Esophagus squamous epithelium (tissue), 4 donors: ENCODE measurements at regions not wholly inside any gene's neighbourhood (a gene's known extent, or its start where the extent isn't known, plus 50 kb on each side); places are given as distances from the start of the nearest gene placed in this dataset.

Experiments
- POLR2A ChIP-seq, 4 donors: fragments of 450-650 bp; IDR thresholded peaks; one replicate each; pipeline ENCODE4 v1.6.1; 2017; ENCODE audit warnings: antibody characterized with exemption in 4 of 4, mild to moderate bottlenecking in 4 of 4, moderate library complexity in 3 of 4
- TF ChIP-seq, protein P1 (sequence below), 6 experiments: fragments of 450-650 bp in 4 of 6; fragments of 200-600 bp in 2 of 6; sonication (generic) in 2 of 6; IDR thresholded peaks; one replicate each; pipeline ENCODE4 v1.5.1; 2016 to 2019; ENCODE audit warnings: antibody characterized with exemption in 6 of 6, mild to moderate bottlenecking in 4 of 6, moderate library complexity in 4 of 6

DNA sequence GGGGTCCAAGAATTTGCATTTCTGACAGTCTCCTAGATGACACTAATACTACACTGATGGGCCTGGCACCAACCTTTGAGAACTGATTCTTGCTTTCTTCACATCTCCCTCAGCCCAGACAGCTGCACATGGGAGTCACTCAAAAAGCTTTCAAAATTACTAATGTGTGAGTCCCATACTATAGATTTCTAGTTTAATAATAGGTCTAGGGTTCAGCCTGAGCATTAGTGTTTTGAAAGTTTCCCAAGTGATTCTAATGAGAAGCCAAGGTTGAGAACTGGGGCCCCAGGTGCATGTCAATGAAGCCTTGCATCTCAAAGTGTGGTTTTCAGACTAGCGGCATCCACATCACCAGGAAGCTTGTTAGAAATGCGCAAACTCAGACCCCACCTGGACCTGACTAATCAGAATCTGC lies 159.9 kb upstream of the CMC1 start:
- TF ChIP-seq, protein P1, sequence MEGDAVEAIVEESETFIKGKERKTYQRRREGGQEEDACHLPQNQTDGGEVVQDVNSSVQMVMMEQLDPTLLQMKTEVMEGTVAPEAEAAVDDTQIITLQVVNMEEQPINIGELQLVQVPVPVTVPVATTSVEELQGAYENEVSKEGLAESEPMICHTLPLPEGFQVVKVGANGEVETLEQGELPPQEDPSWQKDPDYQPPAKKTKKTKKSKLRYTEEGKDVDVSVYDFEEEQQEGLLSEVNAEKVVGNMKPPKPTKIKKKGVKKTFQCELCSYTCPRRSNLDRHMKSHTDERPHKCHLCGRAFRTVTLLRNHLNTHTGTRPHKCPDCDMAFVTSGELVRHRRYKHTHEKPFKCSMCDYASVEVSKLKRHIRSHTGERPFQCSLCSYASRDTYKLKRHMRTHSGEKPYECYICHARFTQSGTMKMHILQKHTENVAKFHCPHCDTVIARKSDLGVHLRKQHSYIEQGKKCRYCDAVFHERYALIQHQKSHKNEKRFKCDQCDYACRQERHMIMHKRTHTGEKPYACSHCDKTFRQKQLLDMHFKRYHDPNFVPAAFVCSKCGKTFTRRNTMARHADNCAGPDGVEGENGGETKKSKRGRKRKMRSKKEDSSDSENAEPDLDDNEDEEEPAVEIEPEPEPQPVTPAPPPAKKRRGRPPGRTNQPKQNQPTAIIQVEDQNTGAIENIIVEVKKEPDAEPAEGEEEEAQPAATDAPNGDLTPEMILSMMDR (IDR thresholded peaks at IDR 0.05) = no peak
- TF ChIP-seq POLR2A (IDR thresholded peaks at IDR 0.05) = no peak
